Naive thymus-derived CD4-positive, alpha-beta T cell (primary cell): ENCODE measurements at regions not wholly inside any gene's neighbourhood (a gene's known extent, or its start where the extent isn't known, plus 50 kb on each side); places are given as distances from the start of the nearest gene placed in this dataset.

ENCODE experiments used
- ATAC-seq: fragments of 150-1000 bp; cut with Tn5 transposase; 2 replicates; pipeline ENCODE4 v1.10.0; 2021; ENCODE audit warnings: mild to moderate bottlenecking, moderate library complexity
- CTCF ChIA-PET: fragments of 350-600 bp; sonication (Branson Sonifier 250); formaldehyde crosslinking; loops from one replicate; lab custom pipeline; 2021; ENCODE audit warnings: antibody characterized with exemption; lab: Charles Lee
- POLR2A ChIA-PET: fragments of 350-600 bp; sonication (Branson Sonifier 250); formaldehyde crosslinking; loops from one replicate; lab custom pipeline; 2021; ENCODE audit warnings: antibody characterized with exemption, inconsistent platforms; lab: Charles Lee
- DNase-seq, 9 donors: peaks; one replicate each; pipeline versions ENCODE4 v3.0.0 to v3.0.0-alpha.2; 2020 to 2022; ENCODE audit warnings: mixed read lengths in 1 of 9
- H3K27ac ChIP-seq: one replicate; pipeline ENCODE4 v1.7.0; 2013; ENCODE audit warnings: mild to moderate bottlenecking, low read depth, low read length, moderate library complexity
- H3K27me3 ChIP-seq, 2 donors: one replicate each; pipeline ENCODE4 v1.7.0; 2013; ENCODE audit warnings: low read length in 2 of 2, mild to moderate bottlenecking in 2 of 2, moderate library complexity in 2 of 2; ENCODE audit not compliant: control insufficient read depth in 2 of 2, insufficient read depth in 2 of 2
- H3K36me3 ChIP-seq, 3 experiments: 1 replicate in 2 of 3; 2 replicates in 1 of 3; pipeline ENCODE4 v1.7.0; 2013; ENCODE audit warnings: low read length in 3 of 3, mild to moderate bottlenecking in 3 of 3, moderate library complexity in 1 of 3; ENCODE audit not compliant: insufficient read depth in 3 of 3, control insufficient read depth in 2 of 3
- H3K4me1 ChIP-seq, 2 donors: one replicate each; pipeline ENCODE4 v1.7.0; 2013; ENCODE audit warnings: low read length in 2 of 2, mild to moderate bottlenecking in 2 of 2, moderate library complexity in 1 of 2; ENCODE audit not compliant: control insufficient read depth in 2 of 2, insufficient read depth in 2 of 2
- H3K4me3 ChIP-seq: 2 replicates; pipeline ENCODE4 v1.7.0; 2013; ENCODE audit warnings: mild to moderate bottlenecking, low read length
- H3K9me3 ChIP-seq, 3 experiments: 1 replicate in 2 of 3; 2 replicates in 1 of 3; pipeline ENCODE4 v1.7.0; 2013; ENCODE audit warnings: low read length in 3 of 3; ENCODE audit not compliant: control insufficient read depth in 2 of 3
- H3K27ac Mint-ChIP-seq, 9 donors: one replicate each; pipeline ENCODE4 v1.8.0; 2020 to 2022; ENCODE audit warnings: mixed read lengths in 9 of 9, mild to moderate bottlenecking in 8 of 9, moderate library complexity in 5 of 9, inconsistent platforms in 2 of 9
- H3K27me3 Mint-ChIP-seq, 5 donors: one replicate each; pipeline ENCODE4 v1.8.0; 2021 to 2022; ENCODE audit warnings: mixed read lengths in 5 of 5, mild to moderate bottlenecking in 1 of 5
- H3K36me3 Mint-ChIP-seq, 5 donors: one replicate each; pipeline ENCODE4 v1.8.0; 2020 to 2022; ENCODE audit warnings: mixed read lengths in 5 of 5, mild to moderate bottlenecking in 3 of 5, inconsistent platforms in 1 of 5
- H3K4me1 Mint-ChIP-seq, 7 donors: one replicate each; pipeline ENCODE4 v1.8.0; 2020 to 2022; ENCODE audit warnings: mixed read lengths in 7 of 7, mild to moderate bottlenecking in 3 of 7, inconsistent platforms in 1 of 7
- H3K4me3 Mint-ChIP-seq, 10 donors: one replicate each; pipeline ENCODE4 v1.8.0; 2020 to 2022; ENCODE audit warnings: mild to moderate bottlenecking in 10 of 10, mixed read lengths in 10 of 10, moderate library complexity in 6 of 10, inconsistent platforms in 2 of 10
- H3K9me3 Mint-ChIP-seq, 11 donors: one replicate each; pipeline ENCODE4 v1.8.0; 2020 to 2022; ENCODE audit warnings: mixed read lengths in 11 of 11, mild to moderate bottlenecking in 4 of 11, inconsistent platforms in 1 of 11, moderate library complexity in 1 of 11
- intact Hi-C, 2 donors: fragments of 100-400 bp; cut with micrococcal nuclease; formaldehyde crosslinking; loops; one replicate each; pipeline ENCODE4 v1.15.1; 2023

DNA sequence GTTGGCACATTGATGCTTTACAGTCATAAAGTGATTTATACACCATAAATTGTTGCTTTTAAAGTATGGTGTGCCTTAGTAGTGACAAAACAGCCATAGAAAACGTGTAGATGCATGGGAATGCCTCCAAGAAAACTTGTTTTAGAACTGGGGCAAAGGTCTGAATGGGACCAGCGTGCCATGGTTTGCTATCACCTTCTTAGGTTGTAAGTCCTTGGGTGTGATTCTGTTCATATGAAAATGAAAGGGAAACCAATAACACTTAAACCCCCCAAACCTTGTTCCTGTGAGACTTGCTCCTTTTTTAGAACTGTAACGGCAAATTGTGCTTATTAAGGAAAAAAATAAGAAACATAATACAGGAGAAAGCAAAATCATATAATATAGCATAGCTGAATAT lies 603.3 kb upstream of the SLITRK6 start:
- Mint-ChIP-seq H3K36me3 (no peaks in the 10 kb centered on the region), H3K9me3 (peaks cover 0 to 14% (median 1%) of the 10 kb centered on the region in 11 donors), H3K27me3 (no peaks in the 10 kb centered on the region), H3K27ac (no peak overlapping the region), H3K4me1 (no peaks in the 10 kb centered on the region), H3K4me3 (no peak overlapping the region)
- no peak for DNase-seq
- intact Hi-C loops = no loop called here
- no peak for ATAC-seq
- ChIA-PET CTCF (no interaction called here), POLR2A (no interaction called here)
- H3K9me3 ChIP-seq = peaks cover 0 to 4% (median 0%) of the 10 kb centered on the region in 3 experiments
- no peaks in the 10 kb centered on the region for H3K4me1 ChIP-seq
- H3K27me3 ChIP-seq = no peaks in the 10 kb centered on the region
- no peaks in the 10 kb centered on the region for H3K36me3 ChIP-seq
- no peak overlapping the region for H3K4me3 ChIP-seq
- H3K27ac ChIP-seq = no peak overlapping the region

- DNase-seq = no peak
- H3K27ac ChIP-seq = no peak overlapping the region
- POLR2A ChIA-PET = no interaction called here
- intact Hi-C loops = no loop called here
- no peak overlapping the region for H3K4me3 ChIP-seq
- CTCF ChIA-PET = no interaction called here
- no peak overlapping the region for H3K27ac Mint-ChIP-seq
- no peaks in the 10 kb centered on the region for H3K4me1 ChIP-seq
- no peaks in the 10 kb centered on the region for H3K27me3 ChIP-seq
- no peaks in the 10 kb centered on the region for H3K36me3 ChIP-seq
- peaks cover 0 to 4% (median 0%) of the 10 kb centered on the region in 3 experiments for H3K9me3 ChIP-seq
- peaks cover 0 to 19% (median 3%) of the 10 kb centered on the region in 11 donors for H3K9me3 Mint-ChIP-seq
- no peaks in the 10 kb centered on the region for H3K4me1 Mint-ChIP-seq
- no peaks in the 10 kb centered on the region for H3K36me3 Mint-ChIP-seq
- ATAC-seq = no peak
- no peaks in the 10 kb centered on the region for H3K27me3 Mint-ChIP-seq
- H3K4me3 Mint-ChIP-seq = no peak overlapping the region
These were observed 604.0 kb upstream of the SLITRK6 start for GRCh38 chr13:86403181-86403580.

GRCh38 chr13:86409466-86410241 lies 610.4 kb upstream of the SLITRK6 start:
- no peaks in the 10 kb centered on the region for H3K27me3 ChIP-seq
- H3K27ac ChIP-seq = no peak overlapping the region
- H3K4me1 Mint-ChIP-seq = no peaks in the 10 kb centered on the region
- H3K27ac Mint-ChIP-seq = no peak overlapping the region
- no peaks in the 10 kb centered on the region for H3K9me3 ChIP-seq
- no peaks in the 10 kb centered on the region for H3K36me3 Mint-ChIP-seq
- H3K9me3 Mint-ChIP-seq = peaks cover 2 to 20% (median 7%) of the 10 kb centered on the region in 11 donors
- no peaks in the 10 kb centered on the region for H3K27me3 Mint-ChIP-seq
- ATAC-seq = no peak
- H3K36me3 ChIP-seq = no peaks in the 10 kb centered on the region
- ChIA-PET POLR2A (no interaction called here), CTCF (no interaction called here)
- intact Hi-C loops = no loop called here
- H3K4me3 ChIP-seq = no peak overlapping the region
- no peak for DNase-seq
- no peak overlapping the region for H3K4me3 Mint-ChIP-seq
- no peaks in the 10 kb centered on the region for H3K4me1 ChIP-seq

DNA sequence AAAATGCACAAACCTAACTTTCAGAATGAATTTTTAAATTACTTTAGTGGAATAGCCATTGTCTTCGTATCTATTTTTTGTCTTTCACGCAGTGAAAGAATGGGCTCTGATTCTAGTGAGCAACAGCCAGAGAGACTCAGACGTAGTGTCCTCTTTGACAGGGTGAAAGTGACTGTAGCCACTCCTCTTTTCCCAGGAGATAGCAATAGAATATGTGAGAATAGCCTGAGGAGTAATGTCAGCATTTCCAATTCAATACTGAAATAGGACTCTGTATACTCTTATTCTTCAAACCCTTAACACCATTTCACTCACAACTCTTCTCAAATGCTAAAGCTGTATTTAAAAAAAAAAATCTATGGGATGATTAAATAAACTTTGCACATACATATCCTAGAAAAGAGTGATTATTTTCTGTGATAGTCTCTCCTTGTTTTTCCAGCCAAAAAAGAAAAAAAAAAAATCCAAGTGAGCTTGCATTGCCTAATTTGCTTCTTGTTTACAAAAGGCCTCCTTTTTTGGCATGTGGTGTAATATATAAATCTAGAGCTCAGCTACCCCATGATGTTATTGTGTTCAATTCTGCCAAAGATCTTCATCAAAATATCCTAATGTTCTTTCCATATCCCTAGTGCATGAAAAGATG lies 626.1 kb upstream of the SLITRK6 start:
- Histone ChIP-seq H3K4me1 (no peaks in the 10 kb centered on the region), H3K27ac (no peak overlapping the region), H3K9me3 (no peaks in the 10 kb centered on the region), H3K36me3 (no peaks in the 10 kb centered on the region), H3K27me3 (no peaks in the 10 kb centered on the region), H3K4me3 (no peak overlapping the region)
- CTCF ChIA-PET = no interaction called here
- ATAC-seq (no peak), DNase-seq (no peak)
- Mint-ChIP-seq H3K27ac (no peak overlapping the region), H3K27me3 (no peaks in the 10 kb centered on the region), H3K4me3 (no peak overlapping the region), H3K36me3 (no peaks in the 10 kb centered on the region), H3K9me3 (peaks cover 2 to 40% (median 16%) of the 10 kb centered on the region in 11 donors), H3K4me1 (no peaks in the 10 kb centered on the region)
- intact Hi-C loops = no loop called here
- POLR2A ChIA-PET = interaction anchor here (0.7 kb wide), 1 partner anchor 641 kb away, joined by 4 read pairs; no protein-coding TSS in a partner anchor

GRCh38 chr13:86426437-86426836 lies 627.2 kb upstream of the SLITRK6 start:
- H3K4me3 ChIP-seq = no peak overlapping the region
- intact Hi-C loops = no loop called here
- H3K36me3 Mint-ChIP-seq = no peaks in the 10 kb centered on the region
- POLR2A ChIA-PET = no interaction called here
- CTCF ChIA-PET = no interaction called here
- no peak overlapping the region for H3K27ac ChIP-seq
- H3K27ac Mint-ChIP-seq = no peak overlapping the region
- H3K4me3 Mint-ChIP-seq = no peak overlapping the region
- peaks cover 2 to 32% (median 10%) of the 10 kb centered on the region in 11 donors for H3K9me3 Mint-ChIP-seq
- no peaks in the 10 kb centered on the region for H3K27me3 ChIP-seq
- H3K36me3 ChIP-seq = no peaks in the 10 kb centered on the region
- no peaks in the 10 kb centered on the region for H3K4me1 Mint-ChIP-seq
- no peaks in the 10 kb centered on the region for H3K27me3 Mint-ChIP-seq
- DNase-seq (no peak), ATAC-seq (no peak)
- no peaks in the 10 kb centered on the region for H3K4me1 ChIP-seq
- no peaks in the 10 kb centered on the region for H3K9me3 ChIP-seq

GRCh38 chr13:86429756-86430155 lies 630.5 kb upstream of the SLITRK6 start:
- Histone ChIP-seq H3K4me1 (no peaks in the 10 kb centered on the region), H3K4me3 (no peak overlapping the region), H3K27me3 (no peaks in the 10 kb centered on the region), H3K36me3 (no peaks in the 10 kb centered on the region), H3K27ac (no peak overlapping the region), H3K9me3 (peaks cover 0 to 3% (median 0%) of the 10 kb centered on the region in 3 experiments)
- no peak overlapping the region for H3K27ac Mint-ChIP-seq
- POLR2A ChIA-PET = no interaction called here
- H3K4me3 Mint-ChIP-seq = no peak overlapping the region
- intact Hi-C loops = no loop called here
- ATAC-seq (no peak), DNase-seq (no peak)
- peaks cover 0 to 4% (median 0%) of the 10 kb centered on the region in 5 donors for H3K36me3 Mint-ChIP-seq
- CTCF ChIA-PET = no interaction called here
- H3K4me1 Mint-ChIP-seq = no peaks in the 10 kb centered on the region
- H3K27me3 Mint-ChIP-seq = no peaks in the 10 kb centered on the region
- H3K9me3 Mint-ChIP-seq = peaks cover 4 to 38% (median 13%) of the 10 kb centered on the region in 11 donors

- intact Hi-C loops = no loop called here
- Histone ChIP-seq H3K27me3 (no peaks in the 10 kb centered on the region), H3K9me3 (no peaks in the 10 kb centered on the region), H3K4me3 (no peak overlapping the region), H3K36me3 (no peaks in the 10 kb centered on the region), H3K27ac (no peak overlapping the region), H3K4me1 (no peaks in the 10 kb centered on the region)
- Mint-ChIP-seq H3K27me3 (no peaks in the 10 kb centered on the region), H3K4me3 (no peak overlapping the region), H3K9me3 (peaks cover 5 to 23% (median 7%) of the 10 kb centered on the region in 11 donors), H3K36me3 (peaks cover 0 to 4% (median 0%) of the 10 kb centered on the region in 5 donors), H3K27ac (no peak overlapping the region), H3K4me1 (no peaks in the 10 kb centered on the region)
- DNase-seq = no peak
- ATAC-seq = no peak
- CTCF ChIA-PET = no interaction called here
- POLR2A ChIA-PET = no interaction called here
These were observed 638.8 kb upstream of the SLITRK6 start for GRCh38 chr13:86438034-86438433.
